ENCODE measurements at regions not wholly inside any gene's neighbourhood (a gene's known extent, or its start where the extent isn't known, plus 50 kb on each side); places are given as distances from the start of the nearest gene placed in this dataset.

DNA sequence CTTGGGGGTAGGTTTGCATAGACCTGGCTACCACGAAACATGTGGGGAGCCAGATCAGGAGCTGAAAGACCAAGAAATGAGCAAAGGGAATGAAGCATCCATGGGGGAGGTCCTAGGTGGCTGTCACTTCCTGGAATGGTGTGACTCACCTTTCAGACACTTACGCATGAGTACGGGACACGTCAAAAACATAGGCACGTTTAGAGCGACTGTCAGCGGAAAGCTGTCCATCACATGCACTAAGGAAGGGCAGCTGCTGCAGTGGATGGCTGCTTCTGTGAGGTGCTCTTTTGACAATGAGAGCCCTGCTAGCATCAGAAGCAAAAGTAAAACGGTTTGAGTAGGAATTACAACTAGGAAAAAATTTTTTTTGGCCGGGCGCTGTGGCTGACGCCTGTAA, 244.6 kb upstream of the CCDC54 start:
- Histone ChIP-seq H3K27me3 (no peaks in the 10 kb centered on the region), H3K36me3 (no peaks in the 10 kb centered on the region), H3K4me1 (no peaks in the 10 kb centered on the region), H3K4me3 (no peak overlapping the region), H3K27ac (replicated peaks in 1 of 4) (no peak overlapping the region), H3K9me3 (no peaks in the 10 kb centered on the region)
- intact Hi-C loops (cut with DNase I), result no loop called here
- WGBS, result 93% methylated on average over 11 of the region's 11 CpGs
- TF ChIP-seq POLR2AphosphoS5 (IDR thresholded peaks at IDR 0.05) (no peak), POLR2A (IDR thresholded peaks at IDR 0.05; ENCODE audit: low read depth) (no peak)
- TF ChIP-seq, protein P1, sequence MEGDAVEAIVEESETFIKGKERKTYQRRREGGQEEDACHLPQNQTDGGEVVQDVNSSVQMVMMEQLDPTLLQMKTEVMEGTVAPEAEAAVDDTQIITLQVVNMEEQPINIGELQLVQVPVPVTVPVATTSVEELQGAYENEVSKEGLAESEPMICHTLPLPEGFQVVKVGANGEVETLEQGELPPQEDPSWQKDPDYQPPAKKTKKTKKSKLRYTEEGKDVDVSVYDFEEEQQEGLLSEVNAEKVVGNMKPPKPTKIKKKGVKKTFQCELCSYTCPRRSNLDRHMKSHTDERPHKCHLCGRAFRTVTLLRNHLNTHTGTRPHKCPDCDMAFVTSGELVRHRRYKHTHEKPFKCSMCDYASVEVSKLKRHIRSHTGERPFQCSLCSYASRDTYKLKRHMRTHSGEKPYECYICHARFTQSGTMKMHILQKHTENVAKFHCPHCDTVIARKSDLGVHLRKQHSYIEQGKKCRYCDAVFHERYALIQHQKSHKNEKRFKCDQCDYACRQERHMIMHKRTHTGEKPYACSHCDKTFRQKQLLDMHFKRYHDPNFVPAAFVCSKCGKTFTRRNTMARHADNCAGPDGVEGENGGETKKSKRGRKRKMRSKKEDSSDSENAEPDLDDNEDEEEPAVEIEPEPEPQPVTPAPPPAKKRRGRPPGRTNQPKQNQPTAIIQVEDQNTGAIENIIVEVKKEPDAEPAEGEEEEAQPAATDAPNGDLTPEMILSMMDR (IDR thresholded peaks at IDR 0.05), result no peak
- no peak for DNase-seq (ENCODE audit: extremely low spot score)

DNA sequence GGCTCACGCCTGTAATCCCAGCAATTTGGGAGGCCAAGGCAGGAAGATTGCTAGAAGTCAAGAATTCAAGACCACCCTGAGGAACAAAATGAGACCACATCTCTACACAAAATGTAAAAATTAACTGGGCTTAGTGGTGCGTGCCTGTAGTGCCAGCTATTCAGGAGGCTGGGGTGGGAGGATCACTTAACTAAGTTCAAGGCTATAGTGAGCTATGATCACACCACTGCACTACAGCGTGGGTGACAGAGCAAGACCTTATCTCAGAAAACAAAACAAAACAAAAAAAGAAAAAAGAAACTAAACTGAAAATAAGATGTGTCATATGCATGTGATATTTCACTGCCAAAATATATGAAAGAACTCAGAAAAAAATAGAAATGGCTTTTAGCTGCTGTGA, 243.3 kb upstream of the CCDC54 start:
- Histone ChIP-seq H3K27me3 (no peaks in the 10 kb centered on the region), H3K27ac (replicated peaks in 1 of 4) (no peak overlapping the region), H3K4me1 (no peaks in the 10 kb centered on the region), H3K4me3 (no peak overlapping the region), H3K9me3 (no peaks in the 10 kb centered on the region), H3K36me3 (no peaks in the 10 kb centered on the region)
- intact Hi-C loops (cut with DNase I), result no loop called here
- no peak for DNase-seq (ENCODE audit: extremely low spot score)
- WGBS, result 92% methylated on average over 3 of the region's 3 CpGs
- no peak for TF ChIP-seq POLR2A (IDR thresholded peaks at IDR 0.05; ENCODE audit: low read depth)
- TF ChIP-seq, protein P1 (IDR thresholded peaks at IDR 0.05), result no peak
- no peak for TF ChIP-seq EP300 (IDR thresholded peaks at IDR 0.05)
- no peak for TF ChIP-seq POLR2AphosphoS5 (IDR thresholded peaks at IDR 0.05)

DNA sequence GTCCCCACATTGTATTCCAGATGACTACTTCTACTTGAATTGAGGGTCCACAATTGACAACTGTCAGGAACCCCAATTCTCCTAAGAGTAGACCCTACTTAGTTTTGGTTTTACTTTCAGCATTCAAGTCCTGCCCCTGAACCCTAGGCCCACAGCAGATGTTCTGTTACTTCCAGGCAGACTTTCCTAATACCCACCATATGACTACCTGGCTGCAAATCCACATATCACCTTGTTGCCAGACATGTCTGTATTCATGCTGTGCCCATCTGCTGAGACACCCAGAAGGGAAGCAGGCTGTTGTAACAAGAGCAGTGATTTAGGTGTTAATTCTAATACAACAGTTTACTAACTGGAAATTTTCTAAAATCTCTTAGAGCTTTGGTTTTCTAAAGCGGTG, 235.1 kb upstream of the CCDC54 start:
- H3K4me3 ChIP-seq, result no peak overlapping the region
- no peak for DNase-seq (ENCODE audit: extremely low spot score)
- intact Hi-C loops (cut with DNase I), result no loop called here
- H3K36me3 ChIP-seq, result no peaks in the 10 kb centered on the region
- TF ChIP-seq POLR2A (IDR thresholded peaks at IDR 0.05; ENCODE audit: low read depth) (no peak), EP300 (IDR thresholded peaks at IDR 0.05) (no peak), POLR2AphosphoS5 (IDR thresholded peaks at IDR 0.05) (no peak)
- TF ChIP-seq, protein P1 (IDR thresholded peaks at IDR 0.05), result no peak
- H3K4me1 ChIP-seq, result no peaks in the 10 kb centered on the region
- no peaks in the 10 kb centered on the region for H3K9me3 ChIP-seq
- H3K27ac ChIP-seq (replicated peaks in 1 of 4), result no peak overlapping the region
- 88% methylated on average over 1 of the region's 1 CpG for WGBS
- H3K27me3 ChIP-seq, result no peaks in the 10 kb centered on the region

DNA sequence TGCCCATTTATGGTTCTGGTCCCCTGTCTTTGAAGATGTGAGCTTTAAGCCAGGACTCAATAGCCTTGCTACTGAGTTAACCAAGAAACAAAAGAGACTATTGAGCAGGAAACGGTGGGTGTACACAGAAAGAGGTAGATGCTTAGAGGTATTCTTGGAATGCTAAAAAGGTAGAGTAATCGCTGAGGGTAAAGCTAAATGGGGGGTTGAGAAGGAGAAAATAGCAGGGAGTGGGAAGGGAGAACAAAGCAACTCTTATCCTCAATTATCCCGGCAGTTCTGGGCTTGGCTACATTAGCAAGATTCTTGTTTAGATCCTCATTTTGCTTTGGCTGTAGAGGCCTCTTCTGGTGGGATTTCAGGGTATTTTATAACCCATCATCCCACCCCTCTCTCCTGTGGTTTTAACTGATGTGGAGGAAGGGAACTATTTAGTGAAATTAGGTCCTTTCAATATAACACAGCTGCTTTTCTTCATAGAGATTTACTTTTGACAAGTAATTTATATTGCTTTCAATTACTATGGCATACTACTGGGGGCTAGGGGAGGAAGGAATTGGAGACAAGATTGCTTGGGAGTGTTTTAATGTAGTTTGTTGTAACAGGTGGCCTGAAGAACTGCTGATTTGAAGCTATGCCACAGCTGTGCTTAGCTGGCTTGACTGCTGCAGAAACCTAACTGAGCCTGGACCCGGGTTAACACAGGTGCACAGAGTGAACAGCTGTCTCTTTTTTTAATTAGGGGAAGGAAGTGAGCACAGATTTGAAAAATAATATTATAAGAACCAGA, 234.3 kb upstream of the CCDC54 start:
- H3K4me3 ChIP-seq, result no peak overlapping the region
- H3K27ac ChIP-seq (replicated peaks in 1 of 4), result no peak overlapping the region
- intact Hi-C loops (cut with DNase I), result no loop called here
- no peaks in the 10 kb centered on the region for H3K9me3 ChIP-seq
- no peaks in the 10 kb centered on the region for H3K36me3 ChIP-seq
- H3K4me1 ChIP-seq, result no peaks in the 10 kb centered on the region
- TF ChIP-seq POLR2AphosphoS5 (IDR thresholded peaks at IDR 0.05) (no peak), EP300 (IDR thresholded peaks at IDR 0.05) (no peak), POLR2A (IDR thresholded peaks at IDR 0.05; ENCODE audit: low read depth) (no peak)
- TF ChIP-seq, protein P1 (IDR thresholded peaks at IDR 0.05), result no peak
- DNase-seq (ENCODE audit: extremely low spot score), result no peak
- no peaks in the 10 kb centered on the region for H3K27me3 ChIP-seq
- WGBS, result 47% methylated on average over 4 of the region's 4 CpGs

DNA sequence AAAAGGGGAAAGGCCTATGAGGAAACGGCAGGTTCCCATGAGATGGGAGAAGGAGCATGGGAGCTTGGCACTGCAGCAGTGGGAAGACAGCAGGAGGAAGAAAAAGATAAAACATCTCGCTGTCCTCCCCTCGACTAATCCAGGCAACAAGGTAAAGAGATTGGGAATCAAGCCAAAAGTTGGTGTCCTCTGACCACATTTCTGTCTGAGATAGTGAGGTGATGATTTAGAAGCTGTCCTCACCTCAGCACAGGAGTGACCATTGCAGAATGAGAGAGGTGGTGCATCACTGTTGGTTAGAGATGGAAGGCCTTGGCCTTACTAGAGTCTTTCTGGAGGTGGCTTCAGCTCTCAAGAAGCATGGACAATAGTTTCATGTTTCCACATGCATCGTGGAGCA, 226.6 kb upstream of the CCDC54 start:
- 95% methylated on average over 4 of the region's 4 CpGs for WGBS
- no peak for TF ChIP-seq POLR2A (IDR thresholded peaks at IDR 0.05; ENCODE audit: low read depth)
- TF ChIP-seq, protein P1 (IDR thresholded peaks at IDR 0.05), result no peak
- H3K36me3 ChIP-seq, result no peaks in the 10 kb centered on the region
- no peak for DNase-seq (ENCODE audit: extremely low spot score)
- intact Hi-C loops (cut with DNase I), result no loop called here
- H3K27ac ChIP-seq (replicated peaks in 1 of 4), result no peak overlapping the region
- H3K27me3 ChIP-seq, result no peaks in the 10 kb centered on the region
- H3K4me3 ChIP-seq, result no peak overlapping the region
- no peaks in the 10 kb centered on the region for H3K4me1 ChIP-seq
- H3K9me3 ChIP-seq, result no peaks in the 10 kb centered on the region

All from esophagus muscularis mucosa (tissue), 4 donors.